GM13976 (cell line): ENCODE measurements at regions not wholly inside any gene's neighbourhood (a gene's known extent, or its start where the extent isn't known, plus 50 kb on each side); places are given as distances from the start of the nearest gene placed in this dataset.

Experiments
- DNase-seq: peaks from one replicate; pipeline ENCODE4 v3.0.0; 2012; ENCODE audit warnings: low spot score
- CTCF ChIP-seq: IDR thresholded peaks from 2 replicates; pipeline ENCODE4 v1.5.1; 2012; ENCODE audit warnings: borderline replicate concordance, mild to moderate bottlenecking; ENCODE audit not compliant: insufficient read depth; ENCODE audit errors: extremely low read depth, missing control alignments, control extremely low read depth
- in situ Hi-C: fragments of 300-500 bp; cut with MboI; formaldehyde crosslinking; loops from one replicate; pipeline ENCODE4 v1.12.0; 2022; ENCODE audit warnings: low sequenced_read_pairs, mixed read lengths, inconsistent platforms; ENCODE audit not compliant: unreplicated experiment

DNA sequence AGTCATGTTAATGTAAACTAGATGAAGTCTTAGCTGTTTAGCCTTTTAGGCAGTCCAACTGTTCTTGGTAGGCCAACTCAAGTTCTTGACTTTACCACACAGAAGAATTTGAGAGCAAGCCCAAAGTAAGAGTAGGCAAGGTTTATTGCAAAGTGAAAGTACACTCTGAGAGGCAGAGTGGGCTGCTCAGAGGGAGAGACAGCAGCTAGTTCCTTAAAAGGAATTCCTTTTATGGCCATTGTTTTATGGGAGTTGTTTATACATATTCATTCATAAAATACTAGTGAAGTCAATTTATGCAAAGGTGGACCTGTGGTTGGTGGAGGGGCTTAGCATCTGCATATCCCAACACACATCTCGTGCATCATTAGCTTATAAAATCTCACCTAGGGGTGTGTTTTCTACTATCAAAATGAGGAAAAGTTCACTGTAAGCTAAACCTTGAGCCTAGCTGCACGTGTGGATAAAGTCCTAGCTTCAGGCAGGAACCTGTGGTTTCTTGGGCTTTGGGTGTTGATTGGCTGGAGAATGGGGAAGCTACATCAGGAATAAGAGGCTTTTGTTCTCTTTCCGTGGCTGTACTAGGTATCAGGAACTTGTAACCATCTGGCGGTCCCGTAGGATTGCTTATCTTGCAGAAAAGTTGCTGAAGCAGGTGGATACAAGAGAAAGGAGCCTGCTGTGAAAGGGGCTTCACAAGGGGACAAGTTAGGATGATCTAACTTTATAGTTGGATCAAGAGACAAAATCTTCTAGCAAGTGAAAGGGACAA, 110.4 kb upstream of the GULP1 start:
- DNase-seq: no peak
- in situ Hi-C loops: no loop called here
- TF ChIP-seq CTCF: no peak

DNA sequence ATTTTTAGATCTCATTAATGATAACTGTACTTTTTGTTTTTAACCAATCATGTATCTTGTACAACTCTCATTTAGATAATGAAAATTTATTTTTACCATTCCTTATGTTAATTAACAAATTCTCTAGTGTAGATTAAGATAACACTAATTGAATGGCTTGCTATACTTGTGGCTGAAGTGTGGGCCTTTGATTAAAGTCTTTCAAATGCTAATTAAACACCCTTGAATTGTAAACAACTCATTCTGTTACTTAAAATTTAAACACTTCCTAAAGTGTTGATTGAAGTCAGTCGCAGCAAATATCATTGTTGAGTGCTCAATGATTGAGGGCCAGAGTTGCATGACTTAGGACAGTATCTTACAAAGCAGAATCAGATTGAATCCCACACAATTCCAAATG, 109.8 kb upstream of the GULP1 start:
- in situ Hi-C loops: no loop called here
- TF ChIP-seq CTCF: no peak
- no peak for DNase-seq

GRCh38 chr2:188187726-188188125, 103.9 kb upstream of the GULP1 start:
- no peak for TF ChIP-seq CTCF
- in situ Hi-C loops: no loop called here
- no peak for DNase-seq

GRCh38 chr2:188189356-188189755, 102.3 kb upstream of the GULP1 start:
- in situ Hi-C loops: no loop called here
- no peak for TF ChIP-seq CTCF
- no peak for DNase-seq

DNA sequence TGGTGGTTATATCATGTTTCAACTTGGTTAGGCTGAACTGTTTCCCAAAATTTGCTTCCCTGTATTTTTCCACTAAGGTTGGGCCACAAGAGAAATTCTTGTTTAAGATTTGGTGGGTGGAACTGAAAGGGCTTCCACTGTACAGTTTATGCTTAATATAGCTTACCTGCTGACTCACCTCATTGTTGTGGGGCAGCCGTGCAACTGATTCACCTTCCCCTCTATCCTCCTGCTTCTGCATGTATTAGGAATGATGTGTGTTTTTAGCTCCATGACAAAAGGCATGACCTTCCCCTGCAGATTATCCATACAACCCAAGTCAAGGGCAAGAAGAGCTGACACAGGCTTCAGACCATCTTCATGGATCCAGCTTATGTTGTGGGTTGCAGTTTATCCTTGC, 98.4 kb upstream of the GULP1 start:
- no peak for DNase-seq
- no peak for TF ChIP-seq CTCF
- in situ Hi-C loops: no loop called here

DNA sequence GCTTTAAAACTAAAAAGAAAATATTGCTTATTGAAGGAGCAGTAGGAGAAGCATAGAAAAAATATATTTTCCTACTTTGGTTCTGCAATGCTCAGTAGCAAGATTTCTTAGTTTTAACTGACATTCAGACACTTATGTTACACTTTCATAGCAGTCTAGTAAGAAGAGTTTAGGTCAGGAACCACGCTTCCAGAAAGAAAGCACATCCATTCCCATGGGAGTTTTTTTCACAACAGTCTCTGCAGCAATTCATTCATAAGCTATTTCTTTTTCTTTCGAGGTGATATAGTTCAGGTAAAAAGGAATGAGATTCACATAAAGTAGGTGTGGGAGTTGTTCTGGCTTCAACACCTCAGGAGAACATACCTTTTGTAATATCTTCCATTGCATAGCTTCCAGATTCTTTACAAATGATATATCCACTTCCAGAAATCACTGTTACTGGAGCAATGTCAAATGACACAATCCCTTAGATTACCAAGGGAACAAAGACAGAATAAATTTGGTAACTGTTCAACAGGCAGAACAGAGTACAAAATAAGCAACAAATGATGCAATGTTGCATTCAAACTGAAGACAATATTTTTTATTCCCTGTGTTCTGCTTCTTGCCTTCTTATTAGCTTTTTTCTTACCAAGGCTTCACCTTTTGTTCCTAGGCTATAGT, 95.2 kb upstream of the GULP1 start:
- TF ChIP-seq CTCF: no peak
- in situ Hi-C loops: no loop called here
- DNase-seq: no peak
